Neural progenitor cell (in vitro differentiated cells): ENCODE measurements at regions not wholly inside any gene's neighbourhood (a gene's known extent, or its start where the extent isn't known, plus 50 kb on each side); places are given as distances from the start of the nearest gene placed in this dataset.

ENCODE experiments used
- EZH2 ChIP-seq: fragments of 200-600 bp; sonication (generic); IDR thresholded peaks from 2 replicates; pipeline ENCODE4 v1.6.1; 2017; ENCODE audit warnings: antibody characterized with exemption, mild to moderate bottlenecking, moderate library complexity
- EZH2phosphoT487 ChIP-seq: fragments of 200-600 bp; sonication (generic); IDR thresholded peaks from 2 replicates; pipeline ENCODE4 v1.6.1; 2017; ENCODE audit warnings: antibody characterized with exemption
- TF ChIP-seq, protein P1 (sequence below): fragments of 200-600 bp; sonication (generic); IDR thresholded peaks from 2 replicates; pipeline ENCODE4 v1.5.1; 2017; ENCODE audit warnings: antibody characterized with exemption, mild to moderate bottlenecking

DNA sequence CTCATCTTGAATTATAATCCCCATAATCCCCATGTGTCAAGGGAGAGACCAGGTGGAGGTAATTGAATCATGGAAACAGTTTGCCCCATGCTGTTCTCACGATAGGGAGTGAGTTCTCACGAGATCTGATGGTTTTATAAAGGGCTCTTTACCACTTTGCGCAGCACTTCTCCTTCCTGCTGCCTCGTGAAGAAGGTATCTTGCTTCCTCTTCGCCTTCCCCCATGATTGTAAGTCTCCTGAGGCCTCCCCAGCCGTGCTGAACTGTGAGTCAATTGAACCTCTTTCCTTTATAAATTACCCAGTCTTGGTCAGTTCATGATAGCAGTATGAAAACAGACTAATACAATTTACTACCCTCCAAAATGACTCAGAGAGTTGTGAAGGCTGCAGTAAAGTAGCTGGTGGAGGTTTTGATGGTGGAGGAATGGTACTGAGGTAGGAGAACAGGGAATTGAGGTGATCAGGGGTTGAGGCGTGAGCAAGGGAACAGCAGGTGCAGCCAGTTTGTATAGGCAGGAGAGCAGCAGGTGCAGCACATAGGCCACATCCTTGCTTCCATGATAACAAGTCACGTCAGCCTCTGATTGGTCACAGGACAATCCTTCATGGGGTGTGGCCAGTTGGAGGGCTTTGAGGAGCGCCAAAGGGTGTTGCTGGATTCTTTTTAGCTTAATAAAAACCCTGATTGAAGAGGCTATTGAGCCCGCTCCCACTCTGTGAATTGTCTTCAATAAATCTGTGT, 150.0 kb downstream of the CDC5L start:
- TF ChIP-seq, protein P1, sequence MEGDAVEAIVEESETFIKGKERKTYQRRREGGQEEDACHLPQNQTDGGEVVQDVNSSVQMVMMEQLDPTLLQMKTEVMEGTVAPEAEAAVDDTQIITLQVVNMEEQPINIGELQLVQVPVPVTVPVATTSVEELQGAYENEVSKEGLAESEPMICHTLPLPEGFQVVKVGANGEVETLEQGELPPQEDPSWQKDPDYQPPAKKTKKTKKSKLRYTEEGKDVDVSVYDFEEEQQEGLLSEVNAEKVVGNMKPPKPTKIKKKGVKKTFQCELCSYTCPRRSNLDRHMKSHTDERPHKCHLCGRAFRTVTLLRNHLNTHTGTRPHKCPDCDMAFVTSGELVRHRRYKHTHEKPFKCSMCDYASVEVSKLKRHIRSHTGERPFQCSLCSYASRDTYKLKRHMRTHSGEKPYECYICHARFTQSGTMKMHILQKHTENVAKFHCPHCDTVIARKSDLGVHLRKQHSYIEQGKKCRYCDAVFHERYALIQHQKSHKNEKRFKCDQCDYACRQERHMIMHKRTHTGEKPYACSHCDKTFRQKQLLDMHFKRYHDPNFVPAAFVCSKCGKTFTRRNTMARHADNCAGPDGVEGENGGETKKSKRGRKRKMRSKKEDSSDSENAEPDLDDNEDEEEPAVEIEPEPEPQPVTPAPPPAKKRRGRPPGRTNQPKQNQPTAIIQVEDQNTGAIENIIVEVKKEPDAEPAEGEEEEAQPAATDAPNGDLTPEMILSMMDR: no peak
- TF ChIP-seq EZH2 (no peak), EZH2phosphoT487 (no peak)
